Glomerular endothelial cell (primary cell): ENCODE measurements at regions not wholly inside any gene's neighbourhood (a gene's known extent, or its start where the extent isn't known, plus 50 kb on each side); places are given as distances from the start of the nearest gene placed in this dataset.

Experiments
- DNase-seq: peaks from one replicate; pipeline ENCODE4 v3.0.0-alpha.2; 2011; ENCODE audit warnings: low read depth, low spot score; ENCODE audit errors: extremely low read depth

- DNase-seq: no peak
These were observed 506.7 kb upstream of the CDH18 start for GRCh38 chr5:20494706-20495105.

- DNase-seq: no peak
These were observed 498.8 kb upstream of the CDH18 start for GRCh38 chr5:20486826-20487225.

GRCh38 chr5:20476016-20476415 is 488.0 kb upstream of the CDH18 start:
- no peak for DNase-seq

- DNase-seq: no peak
These were observed 483.0 kb upstream of the CDH18 start for GRCh38 chr5:20470997-20471396.

- DNase-seq: no peak
These were observed 481.8 kb upstream of the CDH18 start for GRCh38 chr5:20469792-20470191.

- no peak for DNase-seq
These were observed 481.4 kb upstream of the CDH18 start for GRCh38 chr5:20469390-20469789.

- no peak for DNase-seq
These were observed 478.5 kb upstream of the CDH18 start for GRCh38 chr5:20466512-20466911.

GRCh38 chr5:20463206-20463605 is 475.2 kb upstream of the CDH18 start:
- no peak for DNase-seq

- no peak for DNase-seq
These were observed 458.1 kb upstream of the CDH18 start for GRCh38 chr5:20446121-20446520.

- DNase-seq: no peak
These were observed 457.4 kb upstream of the CDH18 start for GRCh38 chr5:20445326-20445860.

GRCh38 chr5:20434786-20435185 is 446.8 kb upstream of the CDH18 start:
- no peak for DNase-seq

- no peak for DNase-seq
These were observed 433.1 kb upstream of the CDH18 start for GRCh38 chr5:20420991-20421595.
